Fibroblast of lung (primary cell): ENCODE measurements at regions not wholly inside any gene's neighbourhood (a gene's known extent, or its start where the extent isn't known, plus 50 kb on each side); places are given as distances from the start of the nearest gene placed in this dataset.
"Not testable (repeated sequence)": the region's sequence is repeated elsewhere in the genome, so short reads cannot be mapped to it uniquely, and the experiment has no call there.

Experiments used
- DNase-seq, 2 donors: peaks; one replicate each; pipeline versions ENCODE4 v3.0.0 to v3.0.0-alpha.2; 2010; ENCODE audit warnings: low read depth in 2 of 2
- H2AFZ ChIP-seq: 2 replicates; pipeline ENCODE4 v1.5.1; 2012; ENCODE audit warnings: low read length, control low read depth, inconsistent platforms
- H3K27ac ChIP-seq: 2 replicates; pipeline ENCODE4 v1.5.1; 2011; ENCODE audit warnings: low read length, control low read depth; ENCODE audit not compliant: insufficient read depth
- H3K27me3 ChIP-seq: 2 replicates; pipeline ENCODE4 v1.5.1; 2011; ENCODE audit warnings: mild to moderate bottlenecking, low read length; ENCODE audit not compliant: control insufficient read depth, insufficient read depth
- H3K36me3 ChIP-seq: 2 replicates; pipeline ENCODE4 v1.5.1; 2011; ENCODE audit warnings: low read length; ENCODE audit not compliant: control insufficient read depth, insufficient read depth
- H3K4me1 ChIP-seq: 2 replicates; pipeline ENCODE4 v1.5.1; 2011; ENCODE audit warnings: low read length; ENCODE audit not compliant: control insufficient read depth, insufficient read depth; ENCODE audit errors: extremely low read depth
- H3K4me2 ChIP-seq: 2 replicates; pipeline ENCODE4 v1.5.1; 2011; ENCODE audit warnings: low read length, control low read depth; ENCODE audit not compliant: insufficient read depth; ENCODE audit errors: extremely low read depth
- H3K4me3 ChIP-seq, 4 experiments: fragments of 200-600 bp in 1 of 4; sonication (generic) in 1 of 4; replicated peaks in 1 of 4; 2 replicates each; pipeline ENCODE4 v1.5.1; 2011 to 2016; ENCODE audit warnings: low read length in 4 of 4, low read depth in 3 of 4, mild to moderate bottlenecking in 3 of 4, control low read depth in 2 of 4, inconsistent platforms in 1 of 4, mixed read lengths in 1 of 4; ENCODE audit not compliant: insufficient read depth in 1 of 4; ENCODE audit errors: control extremely low read depth in 1 of 4
- H3K79me2 ChIP-seq: 2 replicates; pipeline ENCODE4 v1.5.1; 2012; ENCODE audit warnings: mild to moderate bottlenecking, low read length, inconsistent platforms; ENCODE audit not compliant: control insufficient read depth, insufficient read depth
- H3K9ac ChIP-seq: 2 replicates; pipeline ENCODE4 v1.5.1; 2011; ENCODE audit warnings: mild to moderate bottlenecking, low read length, control low read depth; ENCODE audit not compliant: insufficient read depth
- H3K9me3 ChIP-seq: 2 replicates; pipeline ENCODE4 v1.5.1; 2012; ENCODE audit warnings: low read depth, low read length; ENCODE audit not compliant: control insufficient read depth, insufficient read depth
- H4K20me1 ChIP-seq: 2 replicates; pipeline ENCODE4 v1.5.1; 2011; ENCODE audit warnings: low read length; ENCODE audit not compliant: control insufficient read depth, insufficient read depth; ENCODE audit errors: extremely low read depth
- EZH2 ChIP-seq: IDR thresholded peaks from 2 replicates; pipeline ENCODE4 v1.5.1; 2012; ENCODE audit warnings: low read length, control low read depth, mild to moderate bottlenecking; ENCODE audit errors: missing control alignments
- TF ChIP-seq, protein P1 (sequence below), 2 donors: IDR thresholded peaks in 1 of 2; conservative IDR thresholded peaks in 1 of 2; 1 replicate in 1 of 2; 2 replicates in 1 of 2; pipeline ENCODE4 v1.5.1; 2011 to 2012; ENCODE audit warnings: low read length in 2 of 2, control low read depth in 1 of 2, inconsistent platforms in 1 of 2, low read depth in 1 of 2, mild to moderate bottlenecking in 1 of 2

DNA sequence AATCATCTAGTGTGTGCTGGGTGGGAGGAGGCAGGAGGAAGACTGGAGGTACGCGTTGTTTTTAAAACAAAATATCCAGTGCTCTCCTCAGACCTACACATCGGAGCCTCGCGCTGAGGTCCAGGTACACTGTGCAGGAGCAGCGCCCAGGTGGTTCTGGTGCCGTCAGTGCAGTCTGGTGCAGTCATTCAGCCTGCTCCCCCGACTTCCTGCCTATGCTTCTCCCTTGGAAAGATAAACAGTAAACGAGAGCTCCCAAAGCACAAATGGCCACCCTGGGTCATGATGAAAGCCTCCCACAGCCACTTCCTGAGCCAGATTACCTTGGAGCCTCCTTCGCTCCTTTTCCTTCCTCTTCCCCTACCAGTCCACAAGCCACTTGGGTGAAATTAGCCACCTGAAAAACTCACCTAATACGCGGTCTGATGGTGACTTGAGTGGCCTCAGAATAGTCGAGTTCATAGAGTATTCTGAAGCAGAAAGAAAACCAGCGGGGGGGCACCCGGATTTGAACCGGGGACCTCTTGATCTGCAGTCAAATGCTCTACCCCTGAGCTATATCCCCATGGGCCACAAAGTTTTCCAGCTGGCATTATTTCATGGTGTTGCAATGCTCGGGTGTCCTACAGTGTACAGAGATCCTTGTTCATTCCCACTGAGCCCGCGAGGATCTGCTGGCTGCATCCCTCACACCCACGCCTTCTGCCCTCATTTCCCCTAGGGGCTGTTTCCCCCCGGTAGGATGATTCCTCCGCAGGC is 82.5 kb downstream of the ZNF467 start:
- TF ChIP-seq, protein P1, sequence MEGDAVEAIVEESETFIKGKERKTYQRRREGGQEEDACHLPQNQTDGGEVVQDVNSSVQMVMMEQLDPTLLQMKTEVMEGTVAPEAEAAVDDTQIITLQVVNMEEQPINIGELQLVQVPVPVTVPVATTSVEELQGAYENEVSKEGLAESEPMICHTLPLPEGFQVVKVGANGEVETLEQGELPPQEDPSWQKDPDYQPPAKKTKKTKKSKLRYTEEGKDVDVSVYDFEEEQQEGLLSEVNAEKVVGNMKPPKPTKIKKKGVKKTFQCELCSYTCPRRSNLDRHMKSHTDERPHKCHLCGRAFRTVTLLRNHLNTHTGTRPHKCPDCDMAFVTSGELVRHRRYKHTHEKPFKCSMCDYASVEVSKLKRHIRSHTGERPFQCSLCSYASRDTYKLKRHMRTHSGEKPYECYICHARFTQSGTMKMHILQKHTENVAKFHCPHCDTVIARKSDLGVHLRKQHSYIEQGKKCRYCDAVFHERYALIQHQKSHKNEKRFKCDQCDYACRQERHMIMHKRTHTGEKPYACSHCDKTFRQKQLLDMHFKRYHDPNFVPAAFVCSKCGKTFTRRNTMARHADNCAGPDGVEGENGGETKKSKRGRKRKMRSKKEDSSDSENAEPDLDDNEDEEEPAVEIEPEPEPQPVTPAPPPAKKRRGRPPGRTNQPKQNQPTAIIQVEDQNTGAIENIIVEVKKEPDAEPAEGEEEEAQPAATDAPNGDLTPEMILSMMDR (conservative IDR thresholded peaks at IDR 0.05 in 1 of 2, IDR thresholded peaks at IDR 0.05 in 1 of 2; ENCODE audit: low read depth in 1 of 2, low read length in 2 of 2): no peak
- no peak for TF ChIP-seq EZH2
- H3K4me3 ChIP-seq: no peak overlapping the region
- H3K4me2 ChIP-seq: no peak overlapping the region
- no peaks in the 10 kb centered on the region for H3K9me3 ChIP-seq
- no peaks in the 10 kb centered on the region for H4K20me1 ChIP-seq
- peaks cover 15% of the 10 kb centered on the region for H3K27me3 ChIP-seq
- H2AFZ ChIP-seq: no peak overlapping the region
- no peaks in the 10 kb centered on the region for H3K79me2 ChIP-seq
- no peak overlapping the region for H3K9ac ChIP-seq
- DNase-seq: peak; percentile 70 to 75
- H3K4me1 ChIP-seq: no peaks in the 10 kb centered on the region
- H3K27ac ChIP-seq: no peak overlapping the region
- H3K36me3 ChIP-seq: no peaks in the 10 kb centered on the region

DNA sequence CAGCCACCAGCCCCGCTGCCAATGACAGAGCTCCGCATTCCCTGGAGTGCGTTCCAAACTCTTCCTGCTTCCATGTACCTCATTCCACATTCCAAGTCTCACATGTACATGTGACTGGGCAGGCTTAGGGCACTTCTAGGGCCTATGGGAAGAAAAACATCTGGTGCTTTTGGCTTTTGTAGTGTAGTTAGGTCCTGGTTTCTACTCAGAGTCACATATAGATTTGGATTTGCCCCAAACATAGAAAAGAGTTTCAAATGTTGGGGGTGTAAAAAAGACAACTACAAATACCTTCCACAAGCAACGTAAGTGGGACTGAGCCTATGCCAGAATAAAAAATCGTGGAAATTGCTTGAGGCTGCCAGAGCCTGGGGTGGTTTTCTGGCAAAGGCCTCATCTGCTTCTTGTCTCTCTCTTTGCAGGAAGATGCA is 84.1 kb downstream of the ZNF467 start:
- H3K9ac ChIP-seq: no peak overlapping the region
- H4K20me1 ChIP-seq: no peaks in the 10 kb centered on the region
- H3K4me2 ChIP-seq: no peak overlapping the region
- no peaks in the 10 kb centered on the region for H3K36me3 ChIP-seq
- no peaks in the 10 kb centered on the region for H3K79me2 ChIP-seq
- no peak for DNase-seq
- H3K27ac ChIP-seq: no peak overlapping the region
- H3K4me3 ChIP-seq: no peak overlapping the region
- peaks cover 15% of the 10 kb centered on the region for H3K27me3 ChIP-seq
- H3K9me3 ChIP-seq: no peaks in the 10 kb centered on the region
- TF ChIP-seq, protein P1 (conservative IDR thresholded peaks at IDR 0.05 in 1 of 2, IDR thresholded peaks at IDR 0.05 in 1 of 2; ENCODE audit: low read depth in 1 of 2, low read length in 2 of 2): no peak
- no peak for TF ChIP-seq EZH2
- H2AFZ ChIP-seq: no peak overlapping the region
- H3K4me1 ChIP-seq: no peaks in the 10 kb centered on the region

DNA sequence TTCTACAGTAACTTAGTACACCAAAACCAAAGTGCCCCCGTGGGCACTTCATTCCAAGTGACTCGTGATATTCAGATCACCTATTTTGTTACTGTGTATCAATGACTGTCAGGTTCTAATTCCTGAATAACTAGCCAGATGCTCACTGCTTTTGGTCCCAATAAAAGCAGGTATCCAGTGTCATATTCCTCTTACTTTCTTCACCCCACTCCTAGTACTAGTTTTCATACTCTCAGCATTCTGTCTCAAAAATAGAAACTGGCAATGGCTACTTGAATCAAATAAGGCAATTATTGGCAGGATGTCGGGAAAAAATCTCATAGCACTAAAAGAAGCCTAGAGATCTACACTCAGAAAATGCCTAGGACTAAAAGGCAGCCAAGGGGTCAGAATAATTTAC is 84.6 kb downstream of the ZNF467 start:
- H3K9ac ChIP-seq: no peak overlapping the region
- no peaks in the 10 kb centered on the region for H4K20me1 ChIP-seq
- H3K27me3 ChIP-seq: peaks cover 15% of the 10 kb centered on the region
- no peak overlapping the region for H2AFZ ChIP-seq
- H3K36me3 ChIP-seq: no peaks in the 10 kb centered on the region
- no peak overlapping the region for H3K27ac ChIP-seq
- DNase-seq: no peak
- no peaks in the 10 kb centered on the region for H3K4me1 ChIP-seq
- TF ChIP-seq EZH2: no peak
- TF ChIP-seq, protein P1 (conservative IDR thresholded peaks at IDR 0.05 in 1 of 2, IDR thresholded peaks at IDR 0.05 in 1 of 2; ENCODE audit: low read depth in 1 of 2, low read length in 2 of 2): no peak
- no peaks in the 10 kb centered on the region for H3K9me3 ChIP-seq
- no peak overlapping the region for H3K4me3 ChIP-seq
- no peaks in the 10 kb centered on the region for H3K79me2 ChIP-seq
- no peak overlapping the region for H3K4me2 ChIP-seq

DNA sequence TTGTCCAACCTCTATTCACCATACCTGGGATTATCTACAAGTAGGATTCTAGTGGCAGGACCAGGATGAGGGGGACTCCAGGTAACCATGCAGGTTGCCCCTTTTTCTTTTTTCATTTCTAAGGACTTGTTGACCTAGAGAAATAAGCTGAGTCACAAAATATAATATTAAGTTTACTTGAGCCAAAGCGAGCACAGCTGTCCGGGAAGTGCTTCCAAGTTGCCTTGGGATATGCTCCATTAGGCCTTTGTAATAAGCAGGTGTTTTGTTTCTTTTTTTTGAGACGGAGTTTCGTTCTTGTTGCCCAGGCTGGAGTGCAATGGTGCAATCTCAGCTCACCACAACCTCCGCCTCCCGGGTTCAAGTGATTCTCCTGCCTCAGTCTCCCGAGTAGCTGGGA is 85.6 kb downstream of the ZNF467 start:
- not testable (repeated sequence) for H3K9me3 ChIP-seq, H3K27ac ChIP-seq, H2AFZ ChIP-seq, H3K4me1 ChIP-seq, H3K4me2 ChIP-seq, H3K36me3 ChIP-seq, H3K4me3 ChIP-seq, H3K9ac ChIP-seq, H3K79me2 ChIP-seq, DNase-seq, H4K20me1 ChIP-seq
- H3K27me3 ChIP-seq: peaks cover 13% of the 10 kb centered on the region
